ENCODE measurements at regions not wholly inside any gene's neighbourhood (a gene's known extent, or its start where the extent isn't known, plus 50 kb on each side); places are given as distances from the start of the nearest gene placed in this dataset.
"Not testable (repeated sequence)": the region's sequence is repeated elsewhere in the genome, so short reads cannot be mapped to it uniquely, and the experiment has no call there.

- not testable (repeated sequence) for DNase-seq (ENCODE audit: extremely low spot score); H3K4me3 ChIP-seq (ENCODE audit: low read depth, low read length); H3K27ac ChIP-seq (ENCODE audit: low read depth); H3K36me3 ChIP-seq (ENCODE audit: insufficient read depth); H3K4me1 ChIP-seq (ENCODE audit: insufficient read depth)
- 89% methylated on average over 3 of the region's 3 CpGs for WGBS
Observed at GRCh38 chrX:76774912-76775311, 347.4 kb downstream of the MAGEE1 start.

GRCh38 chrX:76796311-76796710 lies 368.8 kb downstream of the MAGEE1 start:
- Histone ChIP-seq H3K27ac (ENCODE audit: low read depth) (no peak overlapping the region), H3K36me3 (ENCODE audit: insufficient read depth) (no peaks in the 10 kb centered on the region), H3K4me1 (ENCODE audit: insufficient read depth) (no peaks in the 10 kb centered on the region), H3K4me3 (ENCODE audit: low read depth, low read length) (no peak overlapping the region)
- no peak for DNase-seq (ENCODE audit: extremely low spot score)
- 91% methylated on average over 2 of the region's 2 CpGs for WGBS

GRCh38 chrX:76802708-76803107 lies 375.2 kb downstream of the MAGEE1 start:
- 81% methylated on average over 3 of the region's 3 CpGs for WGBS
- no peak overlapping the region for H3K27ac ChIP-seq (ENCODE audit: low read depth)
- DNase-seq (ENCODE audit: extremely low spot score): no peak
- H3K36me3 ChIP-seq (ENCODE audit: insufficient read depth): no peaks in the 10 kb centered on the region
- H3K4me3 ChIP-seq (ENCODE audit: low read depth, low read length): no peak overlapping the region
- no peaks in the 10 kb centered on the region for H3K4me1 ChIP-seq (ENCODE audit: insufficient read depth)

GRCh38 chrX:76815754-76816153 lies 388.2 kb downstream of the MAGEE1 start:
- 80% methylated on average over 3 of the region's 3 CpGs for WGBS
- H3K4me3 ChIP-seq (ENCODE audit: low read depth, low read length): no peak overlapping the region

GRCh38 chrX:76817279-76817678 lies 389.8 kb downstream of the MAGEE1 start:
- H3K36me3 ChIP-seq (ENCODE audit: insufficient read depth); H3K27ac ChIP-seq (ENCODE audit: low read depth); H3K4me1 ChIP-seq (ENCODE audit: insufficient read depth); DNase-seq (ENCODE audit: extremely low spot score); H3K4me3 ChIP-seq (ENCODE audit: low read depth, low read length): not testable (repeated sequence)
- no CpG with 5 or more reads among the region's 1 CpG for WGBS

More at GRCh38 chrX:76815754-76816153, 388.2 kb downstream of the MAGEE1 start:
- no peaks in the 10 kb centered on the region for H3K4me1 ChIP-seq (ENCODE audit: insufficient read depth)
- no peak overlapping the region for H3K27ac ChIP-seq (ENCODE audit: low read depth)
- DNase-seq (ENCODE audit: extremely low spot score): no peak
- no peaks in the 10 kb centered on the region for H3K36me3 ChIP-seq (ENCODE audit: insufficient read depth)

GRCh38 chrX:76821276-76821675 lies 393.8 kb downstream of the MAGEE1 start:
- H3K4me3 ChIP-seq (ENCODE audit: low read depth, low read length): no peak overlapping the region
- no peaks in the 10 kb centered on the region for H3K4me1 ChIP-seq (ENCODE audit: insufficient read depth)
- 100% methylated on average over 1 of the region's 1 CpG for WGBS
- no peaks in the 10 kb centered on the region for H3K36me3 ChIP-seq (ENCODE audit: insufficient read depth)
- no peak for DNase-seq (ENCODE audit: extremely low spot score)
- H3K27ac ChIP-seq (ENCODE audit: low read depth): no peak overlapping the region

GRCh38 chrX:76827672-76828071 lies 400.2 kb downstream of the MAGEE1 start:
- Histone ChIP-seq H3K27ac (ENCODE audit: low read depth) (no peak overlapping the region), H3K36me3 (ENCODE audit: insufficient read depth) (no peaks in the 10 kb centered on the region), H3K4me3 (ENCODE audit: low read depth, low read length) (no peak overlapping the region), H3K4me1 (ENCODE audit: insufficient read depth) (no peaks in the 10 kb centered on the region)
- WGBS: 85% methylated on average over 1 of the region's 1 CpG
- DNase-seq (ENCODE audit: extremely low spot score): no peak

GRCh38 chrX:76840902-76841301 lies 413.4 kb downstream of the MAGEE1 start:
- H3K27ac ChIP-seq (ENCODE audit: low read depth); DNase-seq (ENCODE audit: extremely low spot score): not testable (repeated sequence)
- WGBS: 51% methylated on average over 15 of the region's 16 CpGs

GRCh38 chrX:76850851-76851250 lies 423.3 kb downstream of the MAGEE1 start:
- H3K36me3 ChIP-seq (ENCODE audit: insufficient read depth): no peaks in the 10 kb centered on the region
- H3K27ac ChIP-seq (ENCODE audit: low read depth): no peak overlapping the region
- DNase-seq (ENCODE audit: extremely low spot score): no peak
- H3K4me3 ChIP-seq (ENCODE audit: low read depth, low read length): no peak overlapping the region
- 16% methylated on average over 4 of the region's 4 CpGs for WGBS
- no peaks in the 10 kb centered on the region for H3K4me1 ChIP-seq (ENCODE audit: insufficient read depth)

More at GRCh38 chrX:76840902-76841301, 413.4 kb downstream of the MAGEE1 start:
- H3K36me3 ChIP-seq (ENCODE audit: insufficient read depth); H3K4me3 ChIP-seq (ENCODE audit: low read depth, low read length); H3K4me1 ChIP-seq (ENCODE audit: insufficient read depth): not testable (repeated sequence)

DNA sequence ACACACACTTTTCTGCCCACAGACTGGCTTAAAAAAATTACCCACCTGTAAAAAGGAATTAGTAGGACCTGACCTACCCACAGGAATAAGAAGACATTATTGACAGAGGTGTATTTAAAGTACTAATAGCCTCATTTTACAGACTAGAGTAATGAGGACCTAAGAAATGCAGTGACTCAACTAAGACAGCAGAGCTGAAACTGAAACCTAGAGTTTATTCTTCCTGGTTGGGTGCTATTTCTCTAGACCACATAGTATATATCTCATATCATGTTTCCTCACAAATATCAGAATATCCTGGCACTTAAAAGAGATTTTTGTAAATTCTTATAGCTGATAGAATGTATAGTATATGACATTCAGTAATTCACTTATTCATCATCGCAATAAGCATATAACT lies 435.0 kb downstream of the MAGEE1 start:
- no peak overlapping the region for H3K4me3 ChIP-seq (ENCODE audit: low read depth, low read length)
- H3K4me1 ChIP-seq (ENCODE audit: insufficient read depth): no peaks in the 10 kb centered on the region
- no peaks in the 10 kb centered on the region for H3K36me3 ChIP-seq (ENCODE audit: insufficient read depth)
- no peak overlapping the region for H3K27ac ChIP-seq (ENCODE audit: low read depth)
- WGBS: 93% methylated on average over 1 of the region's 1 CpG
- no peak for DNase-seq (ENCODE audit: extremely low spot score)

DNA sequence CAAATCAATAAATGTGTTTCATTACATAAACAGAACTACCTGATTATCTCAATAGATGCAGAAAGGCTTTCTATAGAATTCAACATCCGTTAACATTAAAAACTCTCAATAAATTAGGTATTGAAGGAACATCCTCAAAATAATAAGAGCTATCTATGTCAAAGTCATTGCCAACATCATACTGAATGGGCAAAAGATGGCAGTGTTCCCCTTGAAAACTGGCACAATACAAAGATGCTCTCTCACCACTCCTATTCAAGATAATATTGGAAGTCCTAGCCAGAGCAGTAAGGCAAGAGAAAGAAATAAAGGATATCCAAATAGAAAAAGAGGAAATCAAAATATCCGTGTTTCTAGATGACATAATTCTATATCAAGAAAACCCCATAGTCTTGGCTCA lies 466.4 kb downstream of the MAGEE1 start:
- Histone ChIP-seq H3K4me1 (ENCODE audit: insufficient read depth) (no peaks in the 10 kb centered on the region), H3K27ac (ENCODE audit: low read depth) (no peak overlapping the region), H3K36me3 (ENCODE audit: insufficient read depth) (no peaks in the 10 kb centered on the region), H3K4me3 (ENCODE audit: low read depth, low read length) (no peak overlapping the region)
- DNase-seq (ENCODE audit: extremely low spot score): no peak
- 73% methylated on average over 2 of the region's 2 CpGs for WGBS

- Histone ChIP-seq H3K27ac (ENCODE audit: low read depth) (no peak overlapping the region), H3K36me3 (ENCODE audit: insufficient read depth) (no peaks in the 10 kb centered on the region), H3K4me3 (ENCODE audit: low read depth, low read length) (no peak overlapping the region), H3K4me1 (ENCODE audit: insufficient read depth) (no peaks in the 10 kb centered on the region)
- WGBS: 81% methylated on average over 4 of the region's 4 CpGs
- no peak for DNase-seq (ENCODE audit: extremely low spot score)
Observed at GRCh38 chrX:76915836-76916235, 488.3 kb downstream of the MAGEE1 start.

- DNase-seq (ENCODE audit: extremely low spot score): no peak
- no peaks in the 10 kb centered on the region for H3K36me3 ChIP-seq (ENCODE audit: insufficient read depth)
- H3K27ac ChIP-seq (ENCODE audit: low read depth): no peak overlapping the region
- no peaks in the 10 kb centered on the region for H3K4me1 ChIP-seq (ENCODE audit: insufficient read depth)
- no peak overlapping the region for H3K4me3 ChIP-seq (ENCODE audit: low read depth, low read length)
- 85% methylated on average over 1 of the region's 1 CpG for WGBS
Observed at GRCh38 chrX:76918033-76918432, 490.5 kb downstream of the MAGEE1 start.

DNA sequence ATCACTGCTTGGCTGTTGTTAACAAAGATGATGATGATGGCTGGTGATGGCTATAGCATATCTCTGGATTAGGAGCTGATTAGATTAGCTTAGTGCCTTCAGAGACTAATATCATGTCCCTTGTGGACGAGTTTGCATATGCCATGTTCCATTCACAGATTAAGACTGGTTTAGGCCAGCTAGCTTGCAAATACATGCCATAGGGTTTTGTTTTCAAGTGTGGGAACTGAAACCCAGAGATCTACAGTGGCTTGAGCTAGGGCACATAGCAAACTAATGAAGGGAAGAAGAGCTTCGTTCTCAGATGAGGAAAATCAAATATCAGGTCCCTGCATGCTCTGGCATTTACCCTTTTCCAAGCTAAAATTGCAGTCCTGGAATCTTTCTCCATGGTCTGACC lies 492.3 kb downstream of the MAGEE1 start:
- no peak overlapping the region for H3K27ac ChIP-seq (ENCODE audit: low read depth)
- no peak for DNase-seq (ENCODE audit: extremely low spot score)
- H3K4me3 ChIP-seq (ENCODE audit: low read depth, low read length): no peak overlapping the region
- no peaks in the 10 kb centered on the region for H3K36me3 ChIP-seq (ENCODE audit: insufficient read depth)
- 65% methylated on average over 2 of the region's 2 CpGs for WGBS
- H3K4me1 ChIP-seq (ENCODE audit: insufficient read depth): no peaks in the 10 kb centered on the region

DNA sequence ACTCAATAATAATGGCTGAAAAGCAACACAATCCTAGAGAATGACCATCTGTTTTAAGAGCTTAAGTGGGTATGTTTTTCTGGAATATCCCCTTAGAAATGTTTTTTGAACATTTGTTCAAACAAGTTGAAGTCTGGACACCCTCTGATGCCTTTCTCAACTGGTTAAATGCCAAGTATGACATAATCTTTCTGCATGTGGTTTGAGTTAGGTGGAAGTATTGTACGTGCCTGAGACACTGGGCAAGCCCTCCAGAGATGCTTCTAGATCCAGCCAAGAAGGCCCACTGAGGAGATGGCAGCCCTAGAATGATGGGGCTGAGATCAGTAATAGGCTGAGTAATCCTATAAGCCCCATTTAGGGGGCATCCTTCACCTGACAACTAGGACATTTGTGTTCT lies 493.1 kb downstream of the MAGEE1 start:
- Histone ChIP-seq H3K27ac (ENCODE audit: low read depth) (no peak overlapping the region), H3K4me1 (ENCODE audit: insufficient read depth) (no peaks in the 10 kb centered on the region), H3K4me3 (ENCODE audit: low read depth, low read length) (no peak overlapping the region), H3K36me3 (ENCODE audit: insufficient read depth) (no peaks in the 10 kb centered on the region)
- 44% methylated on average over 1 of the region's 1 CpG for WGBS
- DNase-seq (ENCODE audit: extremely low spot score): no peak
